HEK293 (cell line): ENCODE measurements at regions not wholly inside any gene's neighbourhood (a gene's known extent, or its start where the extent isn't known, plus 50 kb on each side); places are given as distances from the start of the nearest gene placed in this dataset.

Experiments used
- CTCF ChIA-PET: fragments of 350-600 bp; formaldehyde crosslinking; extraction: SDS; loops from one replicate; lab custom pipeline; 2021; ENCODE audit warnings: antibody characterized with exemption; lab: Yijun Ruan, JAX
- POLR2A ChIA-PET: fragments of 300-600 bp; formaldehyde crosslinking; extraction: SDS; loops from one replicate; lab custom pipeline; 2020; ENCODE audit warnings: antibody characterized with exemption, inconsistent platforms; lab: Yijun Ruan, JAX
- H3K27ac ChIP-seq: fragments of 200-500 bp; sonication (Bioruptor generic); 2 replicates; pipeline ENCODE4 v1.5.1; 2014; ENCODE audit warnings: low read depth, low read length, control low read depth, inconsistent platforms; ENCODE audit errors: extremely low read depth
- H3K36me3 ChIP-seq, 2 experiments: fragments of 200-500 bp in 1 of 2; sonication (Bioruptor generic) in 1 of 2; 1 replicate in 1 of 2; 2 replicates in 1 of 2; pipeline ENCODE4 v1.5.1; 2014 to 2017; ENCODE audit warnings: inconsistent platforms in 2 of 2, low read length in 2 of 2; ENCODE audit not compliant: control insufficient read depth in 2 of 2, insufficient read depth in 1 of 2
- H3K4me1 ChIP-seq: fragments of 200-500 bp; sonication (Bioruptor generic); 2 replicates; pipeline ENCODE4 v1.5.1; 2014; ENCODE audit warnings: mild to moderate bottlenecking, low read length, inconsistent platforms; ENCODE audit not compliant: control insufficient read depth, insufficient read depth
- H3K4me3 ChIP-seq: 2 replicates; pipeline ENCODE4 v1.5.1; 2011; ENCODE audit warnings: low read depth, mild to moderate bottlenecking, control low read depth, low read length, moderate library complexity
- H3K9me3 ChIP-seq: fragments of 200-500 bp; sonication (Bioruptor generic); 2 replicates; pipeline ENCODE4 v1.5.1; 2014; ENCODE audit warnings: low read depth, low read length, inconsistent platforms; ENCODE audit not compliant: control insufficient read depth, insufficient read depth
- CTCF ChIP-seq: fragments of 450-650 bp; formaldehyde crosslinking; IDR thresholded peaks from 2 replicates; pipeline ENCODE4 v1.5.1; 2016; ENCODE audit warnings: missing biosample characterization, missing genetic modification characterization
- HIC1 ChIP-seq: fragments of 450-650 bp; formaldehyde crosslinking; IDR thresholded peaks from 2 replicates; pipeline ENCODE4 v1.5.1; 2016; ENCODE audit warnings: missing biosample characterization, missing genetic modification characterization
- MZF1 ChIP-seq: fragments of 450-650 bp; formaldehyde crosslinking; IDR thresholded peaks from 2 replicates; pipeline ENCODE4 v1.5.1; 2017; ENCODE audit warnings: missing biosample characterization, missing genetic modification characterization, borderline replicate concordance
- SCRT2 ChIP-seq: fragments of 450-650 bp; formaldehyde crosslinking; IDR thresholded peaks from 2 replicates; pipeline ENCODE4 v1.5.1; 2016; ENCODE audit warnings: missing biosample characterization, missing genetic modification characterization
- ZBTB49 ChIP-seq: fragments of 450-650 bp; formaldehyde crosslinking; IDR thresholded peaks from 2 replicates; pipeline ENCODE4 v1.5.1; 2016; ENCODE audit warnings: missing biosample characterization, missing genetic modification characterization, low read depth
- ZNF391 ChIP-seq: fragments of 450-650 bp; formaldehyde crosslinking; IDR thresholded peaks from 2 replicates; pipeline ENCODE4 v1.5.1; 2016; ENCODE audit warnings: low read depth, missing biosample characterization, missing genetic modification characterization, borderline replicate concordance

- Histone ChIP-seq H3K27ac (no peak overlapping the region; the same call in 1 of the 2 replicates), H3K9me3 (no peaks in the 10 kb centered on the region), H3K4me1 (peaks cover 22% of the 10 kb centered on the region)
- CTCF ChIA-PET = interaction anchor here (1.1 kb wide), 1 partner anchor 404 kb away, joined by 3 read pairs; no protein-coding TSS in a partner anchor
- no peak for TF ChIP-seq HIC1 (tag by site-specific recombination)
- TF ChIP-seq ZBTB49 (tag by site-specific recombination) = no peak
- TF ChIP-seq MZF1 (tag by site-specific recombination) = peak; percentile 58; the same call in 1 of the 2 replicates
- TF ChIP-seq, all 188 proteins: peak for 1
- H3K4me3 ChIP-seq = no peak overlapping the region
- no peaks in the 10 kb centered on the region for H3K36me3 ChIP-seq
- POLR2A ChIA-PET = no interaction called here
Observed at GRCh38 chr2:12313445-12314126, 403.1 kb upstream of the TRIB2 start.

GRCh38 chr2:12314127-12314760 lies 402.5 kb upstream of the TRIB2 start:
- ChIA-PET CTCF (interaction anchor here (1.1 kb wide), 1 partner anchor 403 kb away, joined by 3 read pairs; no protein-coding TSS in a partner anchor), POLR2A (no interaction called here)

More at GRCh38 chr2:12314127-12314760, 402.5 kb upstream of the TRIB2 start:
- TF ChIP-seq SCRT2 (tag by site-specific recombination) = 0 out of 2 replicates have a peak, but pooled peaks have one; percentile 9
- TF ChIP-seq MZF1 (tag by site-specific recombination) = 0 out of 2 replicates have a peak, but pooled peaks have one; percentile 7
- TF ChIP-seq ZNF391 (tag by site-specific recombination) = no peak
- no peak for TF ChIP-seq HIC1 (tag by site-specific recombination)
- TF ChIP-seq CTCF = 0 out of 2 replicates have a peak, but pooled peaks have one; percentile 19
- Histone ChIP-seq H3K4me1 (peaks cover 27% of the 10 kb centered on the region), H3K36me3 (no peaks in the 10 kb centered on the region), H3K27ac (no peak overlapping the region; the same call in 1 of the 2 replicates), H3K9me3 (no peaks in the 10 kb centered on the region), H3K4me3 (no peak overlapping the region)
